Gastroesophageal sphincter (tissue), 3 donors: ENCODE measurements at regions not wholly inside any gene's neighbourhood (a gene's known extent, or its start where the extent isn't known, plus 50 kb on each side); places are given as distances from the start of the nearest gene placed in this dataset.

Experiments used
- CTCF ChIP-seq, 4 experiments: fragments of 200-600 bp in 2 of 4; fragments of 450-650 bp in 2 of 4; sonication (generic) in 1 of 4; IDR thresholded peaks; one replicate each; pipeline ENCODE4 v1.5.1; 2017 to 2019; ENCODE audit warnings: antibody characterized with exemption in 4 of 4, mild to moderate bottlenecking in 2 of 4, moderate library complexity in 2 of 4
- EP300 ChIP-seq: sonication (generic); formaldehyde crosslinking; IDR thresholded peaks from one replicate; pipeline ENCODE4 v1.6.1; 2017; ENCODE audit warnings: antibody characterized with exemption, mild to moderate bottlenecking
- POLR2A ChIP-seq, 2 donors: fragments of 450-650 bp; IDR thresholded peaks; one replicate each; pipeline ENCODE4 v1.6.1; 2017; ENCODE audit warnings: antibody characterized with exemption in 2 of 2, mild to moderate bottlenecking in 2 of 2, moderate library complexity in 1 of 2

- TF ChIP-seq EP300 (no peak), CTCF (IDR thresholded peaks at IDR 0.05) (no peak), POLR2A (IDR thresholded peaks at IDR 0.05) (no peak)
These were observed 245.4 kb upstream of the BOD1L1 start for GRCh38 chr4:13872955-13873354.
